SH-SY5Y (cell line): ENCODE measurements at regions not wholly inside any gene's neighbourhood (a gene's known extent, or its start where the extent isn't known, plus 50 kb on each side); places are given as distances from the start of the nearest gene placed in this dataset.

Source experiments
- GATA2 ChIP-seq: IDR thresholded peaks from 2 replicates; pipeline ENCODE4 v1.6.1; 2011; ENCODE audit warnings: mild to moderate bottlenecking, low read depth, low read length
- GATA3 ChIP-seq: IDR thresholded peaks from 2 replicates; pipeline ENCODE4 v1.6.1; 2011; ENCODE audit warnings: low read depth, mild to moderate bottlenecking, low read length, moderate library complexity

GRCh38 chr11:26847977-26848376 lies 126.1 kb upstream of the SLC5A12 start:
- TF ChIP-seq GATA2 (no peak), GATA3 (no peak)

GRCh38 chr11:26849036-26849435 lies 127.2 kb upstream of the SLC5A12 start:
- no peak for TF ChIP-seq GATA3
- no peak for TF ChIP-seq GATA2

- TF ChIP-seq GATA3 (no peak), GATA2 (no peak)
Measured at GRCh38 chr11:26851291-26851690, 129.4 kb upstream of the SLC5A12 start.

GRCh38 chr11:26851696-26852095 lies 129.8 kb upstream of the SLC5A12 start:
- no peak for TF ChIP-seq GATA2
- TF ChIP-seq GATA3 = no peak

GRCh38 chr11:26858098-26858497 lies 135.8 kb upstream of the FIBIN start:
- TF ChIP-seq GATA3 (no peak), GATA2 (no peak)

GRCh38 chr11:26859416-26859815 lies 134.5 kb upstream of the FIBIN start:
- TF ChIP-seq GATA2 = no peak
- no peak for TF ChIP-seq GATA3

- TF ChIP-seq GATA2 = no peak
- no peak for TF ChIP-seq GATA3
Measured at GRCh38 chr11:26860091-26860780, 133.7 kb upstream of the FIBIN start.

- TF ChIP-seq GATA3 (no peak), GATA2 (no peak)
Measured at GRCh38 chr11:26860895-26861294, 133.0 kb upstream of the FIBIN start.

GRCh38 chr11:26862801-26863200 lies 131.1 kb upstream of the FIBIN start:
- TF ChIP-seq GATA3 (no peak), GATA2 (no peak)

- TF ChIP-seq GATA2 (no peak), GATA3 (no peak)
Measured at GRCh38 chr11:26865703-26866102, 128.2 kb upstream of the FIBIN start.

- TF ChIP-seq GATA2 (no peak), GATA3 (no peak)
Measured at GRCh38 chr11:26867286-26867685, 126.6 kb upstream of the FIBIN start.

- no peak for TF ChIP-seq GATA3
- TF ChIP-seq GATA2 = no peak
Measured at GRCh38 chr11:26878959-26879581, 114.8 kb upstream of the FIBIN start.

- TF ChIP-seq GATA3 = no peak
- no peak for TF ChIP-seq GATA2
Measured at GRCh38 chr11:26891501-26891900, 102.4 kb upstream of the FIBIN start.

- no peak for TF ChIP-seq GATA2
- no peak for TF ChIP-seq GATA3
Measured at GRCh38 chr11:26896719-26897118, 97.2 kb upstream of the FIBIN start.

- TF ChIP-seq GATA2 (no peak), GATA3 (no peak)
Measured at GRCh38 chr11:26898799-26899198, 95.1 kb upstream of the FIBIN start.

GRCh38 chr11:26901162-26901561 lies 92.8 kb upstream of the FIBIN start:
- TF ChIP-seq GATA3 (no peak), GATA2 (no peak)
